ENCODE measurements at regions not wholly inside any gene's neighbourhood (a gene's known extent, or its start where the extent isn't known, plus 50 kb on each side); places are given as distances from the start of the nearest gene placed in this dataset.

DNA sequence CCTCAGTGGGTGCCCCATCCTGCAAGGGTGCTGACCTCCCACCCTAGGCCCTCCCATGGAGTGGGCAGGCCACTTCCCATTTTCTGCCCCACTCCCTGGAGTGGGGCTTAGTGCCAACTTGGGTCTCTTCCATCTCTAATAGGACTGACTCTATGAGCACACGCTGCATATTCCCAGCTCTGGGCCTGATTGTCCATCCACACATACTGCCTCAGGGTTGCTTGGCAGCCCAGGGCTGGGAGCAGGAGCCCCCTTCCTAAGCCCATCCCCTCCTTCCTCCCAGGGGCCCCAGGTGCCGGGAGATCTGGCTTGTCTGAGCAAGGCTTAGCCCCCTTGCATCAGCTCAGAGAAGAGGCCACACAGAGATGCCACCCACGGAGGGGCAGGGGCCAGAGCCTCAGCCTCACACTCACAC, 55.1 kb downstream of the PJA1 start:
- no peak overlapping the region for H3K4me3 Mint-ChIP-seq

DNA sequence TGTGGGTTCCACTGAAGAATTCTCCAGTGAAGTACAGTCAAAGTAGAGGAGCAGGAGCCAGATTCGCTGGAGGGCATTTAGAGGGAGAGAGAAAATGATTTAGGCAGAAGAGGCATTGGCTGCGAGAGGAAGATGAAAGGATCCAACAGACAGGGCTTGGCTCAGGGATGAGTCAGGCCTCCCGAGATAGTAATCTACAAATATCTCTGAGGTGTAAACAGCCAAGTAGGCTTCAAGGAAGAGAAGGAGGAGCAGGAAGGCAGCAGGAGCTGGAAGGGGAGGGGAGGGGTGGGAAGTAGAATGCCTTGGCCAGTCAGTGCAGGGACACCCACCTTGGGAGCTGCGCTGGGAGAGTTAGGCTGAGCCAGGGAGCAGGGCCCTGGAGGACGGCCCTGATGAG, 55.5 kb downstream of the PJA1 start:
- ATAC-seq (no peak), DNase-seq (no peak)
- Mint-ChIP-seq H3K4me1 (no peaks in the 10 kb centered on the region), H3K9me3 (ENCODE audit: low read depth) (no peaks in the 10 kb centered on the region), H3K27me3 (no peaks in the 10 kb centered on the region), H3K36me3 (no peaks in the 10 kb centered on the region), H3K27ac (no peak overlapping the region), H3K4me3 (no peak overlapping the region)
- CTCF ChIA-PET = no interaction called here

More for the DNA sequence above, 55.1 kb downstream of the PJA1 start:
- no peaks in the 10 kb centered on the region for H3K9me3 Mint-ChIP-seq (ENCODE audit: low read depth)
- no peaks in the 10 kb centered on the region for H3K27me3 Mint-ChIP-seq
- DNase-seq = no peak
- no peak for ATAC-seq
- H3K27ac Mint-ChIP-seq = no peak overlapping the region
- peaks cover under 1% of the 10 kb centered on the region for H3K4me1 Mint-ChIP-seq
- no peaks in the 10 kb centered on the region for H3K36me3 Mint-ChIP-seq
- CTCF ChIA-PET = no interaction called here

DNA sequence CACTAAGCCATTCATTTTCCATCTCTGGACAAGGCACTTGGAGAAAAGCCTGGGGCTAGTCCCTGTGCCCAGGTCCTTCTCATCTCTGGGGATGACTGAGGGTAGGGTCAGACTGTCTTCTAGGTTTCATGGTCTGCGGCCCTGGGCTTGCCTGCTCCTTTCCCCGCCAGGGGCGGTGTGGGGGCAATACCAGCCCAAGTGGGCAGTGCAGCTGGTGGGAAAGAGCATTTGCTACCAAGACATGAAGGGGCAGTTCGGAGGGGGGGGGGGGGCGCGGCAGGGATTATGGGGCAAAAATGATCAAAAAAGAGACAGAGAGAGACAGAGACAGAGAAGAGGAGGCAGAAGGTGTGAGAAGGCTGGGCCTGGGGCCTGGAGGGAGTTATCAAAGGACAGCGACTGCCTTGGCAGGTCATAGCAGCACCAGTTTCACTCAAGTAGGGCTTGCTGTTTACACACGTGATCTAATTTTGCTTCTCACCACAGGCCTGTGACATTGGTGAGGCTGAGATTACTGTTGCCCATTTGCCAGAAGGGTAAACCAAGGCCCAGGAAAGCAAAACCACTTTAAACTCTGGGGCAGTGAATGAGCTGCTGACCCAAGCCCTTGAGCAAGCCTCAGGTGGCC, 56.1 kb downstream of the PJA1 start:
- no peaks in the 10 kb centered on the region for H3K27me3 Mint-ChIP-seq
- no peaks in the 10 kb centered on the region for H3K9me3 Mint-ChIP-seq (ENCODE audit: low read depth)
- no peak overlapping the region for H3K27ac Mint-ChIP-seq
- H3K4me3 Mint-ChIP-seq = no peak overlapping the region
- ATAC-seq (no peak), DNase-seq (no peak)
- no peaks in the 10 kb centered on the region for H3K4me1 Mint-ChIP-seq
- H3K36me3 Mint-ChIP-seq = no peaks in the 10 kb centered on the region
- CTCF ChIA-PET = no interaction called here

DNA sequence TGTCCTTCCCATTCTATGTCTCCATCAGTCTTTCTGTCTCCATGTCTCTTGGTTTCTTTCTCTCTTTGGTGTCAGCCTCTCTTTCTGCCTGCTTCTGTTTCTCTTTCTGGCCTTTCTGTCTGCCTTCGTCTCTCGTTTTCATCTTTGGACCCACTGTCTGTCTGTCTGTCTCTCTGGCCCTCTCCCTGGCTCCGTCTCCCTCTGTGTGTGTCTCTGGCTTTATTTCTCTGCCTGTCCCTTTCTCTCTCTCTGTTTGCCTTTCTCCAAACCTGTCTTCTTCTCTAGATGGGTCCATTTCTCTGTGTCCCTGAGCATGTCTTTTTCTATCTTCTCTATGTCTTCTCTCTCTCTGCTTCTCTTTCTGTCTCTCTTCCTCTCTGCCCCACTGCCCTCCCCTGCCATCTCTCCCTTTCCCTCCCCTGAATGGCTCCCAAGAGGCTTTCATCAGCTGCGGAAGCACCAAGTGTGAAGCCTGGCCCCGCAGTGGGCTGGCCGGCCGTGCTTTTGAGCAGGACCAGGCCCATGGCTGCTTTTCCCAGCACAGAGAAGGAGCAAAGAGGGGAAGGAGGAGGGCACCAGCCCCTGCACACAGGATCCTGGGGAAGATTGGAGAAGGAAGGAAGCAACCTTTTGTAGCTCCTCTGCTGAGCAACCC, 57.4 kb downstream of the PJA1 start:
- H3K9me3 Mint-ChIP-seq (ENCODE audit: low read depth) = no peaks in the 10 kb centered on the region
- DNase-seq (no peak), ATAC-seq (no peak)
- H3K4me3 Mint-ChIP-seq = no peak overlapping the region
- CTCF ChIA-PET = no interaction called here
- H3K27me3 Mint-ChIP-seq = no peaks in the 10 kb centered on the region
- no peaks in the 10 kb centered on the region for H3K36me3 Mint-ChIP-seq
- no peaks in the 10 kb centered on the region for H3K4me1 Mint-ChIP-seq
- no peak overlapping the region for H3K27ac Mint-ChIP-seq

- DNase-seq (no peak), ATAC-seq (no peak)
- no peaks in the 10 kb centered on the region for H3K9me3 Mint-ChIP-seq (ENCODE audit: low read depth)
- CTCF ChIA-PET = no interaction called here
- H3K27me3 Mint-ChIP-seq = no peaks in the 10 kb centered on the region
- no peak overlapping the region for H3K27ac Mint-ChIP-seq
- H3K4me1 Mint-ChIP-seq = no peaks in the 10 kb centered on the region
- H3K36me3 Mint-ChIP-seq = no peaks in the 10 kb centered on the region
- no peak overlapping the region for H3K4me3 Mint-ChIP-seq
These were observed 58.0 kb downstream of the PJA1 start for GRCh38 chrX:69107231-69107739.

GRCh38 chrX:69104756-69105434, 60.4 kb downstream of the PJA1 start:
- no peak overlapping the region for H3K27ac Mint-ChIP-seq
- H3K4me3 Mint-ChIP-seq = no peak overlapping the region
- DNase-seq (no peak), ATAC-seq (no peak)
- no peaks in the 10 kb centered on the region for H3K9me3 Mint-ChIP-seq (ENCODE audit: low read depth)
- H3K4me1 Mint-ChIP-seq = no peaks in the 10 kb centered on the region
- no peaks in the 10 kb centered on the region for H3K27me3 Mint-ChIP-seq
- CTCF ChIA-PET = no interaction called here
- H3K36me3 Mint-ChIP-seq = no peaks in the 10 kb centered on the region

- no peaks in the 10 kb centered on the region for H3K9me3 Mint-ChIP-seq (ENCODE audit: low read depth)
- no peaks in the 10 kb centered on the region for H3K36me3 Mint-ChIP-seq
- no peak overlapping the region for H3K27ac Mint-ChIP-seq
- DNase-seq = no peak
- CTCF ChIA-PET = no interaction called here
- no peaks in the 10 kb centered on the region for H3K4me1 Mint-ChIP-seq
- no peaks in the 10 kb centered on the region for H3K27me3 Mint-ChIP-seq
- no peak overlapping the region for H3K4me3 Mint-ChIP-seq
- ATAC-seq = no peak
These were observed 61.7 kb downstream of the PJA1 start for GRCh38 chrX:69103539-69103938.

DNA sequence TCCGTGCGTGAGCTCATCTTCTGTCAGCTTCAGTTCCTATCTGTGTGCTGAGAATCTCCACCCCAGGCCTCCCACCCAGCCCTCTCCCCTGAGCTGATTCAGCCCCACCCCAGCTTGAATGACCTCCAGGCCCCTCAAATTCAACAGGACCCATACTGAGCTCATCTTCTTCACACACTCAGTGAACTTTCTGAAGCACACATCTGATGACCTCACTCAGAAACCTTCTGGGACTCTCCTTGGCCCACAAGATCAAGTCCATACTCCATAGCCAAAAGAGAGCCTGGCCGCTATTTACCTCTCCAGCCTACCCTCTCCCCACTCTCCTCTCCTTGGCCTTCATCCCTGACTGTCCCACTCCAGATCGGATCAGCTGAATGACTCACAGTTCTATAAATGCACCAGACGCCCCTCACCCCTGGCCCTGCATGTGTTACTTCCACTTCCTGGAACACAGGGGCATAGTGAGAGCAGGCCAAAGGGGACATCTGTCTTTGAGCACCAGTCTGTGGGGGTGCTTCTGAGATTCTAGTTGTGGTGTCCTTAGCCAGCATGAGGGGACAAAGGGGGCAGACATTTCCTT, 62.5 kb downstream of the PJA1 start:
- CTCF ChIA-PET = no interaction called here
- no peaks in the 10 kb centered on the region for H3K4me1 Mint-ChIP-seq
- no peak for ATAC-seq
- H3K9me3 Mint-ChIP-seq (ENCODE audit: low read depth) = no peaks in the 10 kb centered on the region
- H3K4me3 Mint-ChIP-seq = no peak overlapping the region
- H3K36me3 Mint-ChIP-seq = no peaks in the 10 kb centered on the region
- H3K27me3 Mint-ChIP-seq = no peaks in the 10 kb centered on the region
- no peak overlapping the region for H3K27ac Mint-ChIP-seq
- no peak for DNase-seq

GRCh38 chrX:69101683-69102251, 63.5 kb downstream of the PJA1 start:
- CTCF ChIA-PET = no interaction called here
- H3K36me3 Mint-ChIP-seq = no peaks in the 10 kb centered on the region
- no peaks in the 10 kb centered on the region for H3K9me3 Mint-ChIP-seq (ENCODE audit: low read depth)
- H3K4me3 Mint-ChIP-seq = no peak overlapping the region
- H3K27ac Mint-ChIP-seq = no peak overlapping the region
- H3K27me3 Mint-ChIP-seq = no peaks in the 10 kb centered on the region
- no peaks in the 10 kb centered on the region for H3K4me1 Mint-ChIP-seq
- ATAC-seq (no peak), DNase-seq (no peak)

DNA sequence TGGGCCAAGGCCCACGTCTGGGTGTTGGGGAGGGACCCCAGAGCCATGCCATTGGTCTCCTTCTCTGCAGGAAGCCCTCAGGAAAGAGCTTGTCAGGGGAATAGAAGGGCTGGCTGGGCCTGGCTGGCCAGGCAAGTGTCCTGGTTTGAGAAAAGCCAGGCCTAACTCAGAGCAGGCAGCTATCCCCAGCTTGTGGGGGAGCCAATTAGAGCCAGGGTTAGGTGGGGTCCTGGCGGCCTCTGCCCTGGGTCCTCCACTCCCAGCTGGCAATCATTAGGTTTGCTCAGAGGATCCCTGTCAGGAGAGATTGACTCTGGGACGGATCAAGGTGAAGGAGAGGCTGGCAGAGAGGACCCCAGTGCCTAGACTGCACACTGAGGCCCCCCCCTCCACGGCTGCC, 64.8 kb downstream of the PJA1 start:
- DNase-seq (no peak), ATAC-seq (no peak)
- no peaks in the 10 kb centered on the region for H3K4me1 Mint-ChIP-seq
- H3K4me3 Mint-ChIP-seq = no peak overlapping the region
- no peaks in the 10 kb centered on the region for H3K27me3 Mint-ChIP-seq
- CTCF ChIA-PET = no interaction called here
- no peak overlapping the region for H3K27ac Mint-ChIP-seq
- H3K9me3 Mint-ChIP-seq (ENCODE audit: low read depth) = no peaks in the 10 kb centered on the region
- no peaks in the 10 kb centered on the region for H3K36me3 Mint-ChIP-seq

DNA sequence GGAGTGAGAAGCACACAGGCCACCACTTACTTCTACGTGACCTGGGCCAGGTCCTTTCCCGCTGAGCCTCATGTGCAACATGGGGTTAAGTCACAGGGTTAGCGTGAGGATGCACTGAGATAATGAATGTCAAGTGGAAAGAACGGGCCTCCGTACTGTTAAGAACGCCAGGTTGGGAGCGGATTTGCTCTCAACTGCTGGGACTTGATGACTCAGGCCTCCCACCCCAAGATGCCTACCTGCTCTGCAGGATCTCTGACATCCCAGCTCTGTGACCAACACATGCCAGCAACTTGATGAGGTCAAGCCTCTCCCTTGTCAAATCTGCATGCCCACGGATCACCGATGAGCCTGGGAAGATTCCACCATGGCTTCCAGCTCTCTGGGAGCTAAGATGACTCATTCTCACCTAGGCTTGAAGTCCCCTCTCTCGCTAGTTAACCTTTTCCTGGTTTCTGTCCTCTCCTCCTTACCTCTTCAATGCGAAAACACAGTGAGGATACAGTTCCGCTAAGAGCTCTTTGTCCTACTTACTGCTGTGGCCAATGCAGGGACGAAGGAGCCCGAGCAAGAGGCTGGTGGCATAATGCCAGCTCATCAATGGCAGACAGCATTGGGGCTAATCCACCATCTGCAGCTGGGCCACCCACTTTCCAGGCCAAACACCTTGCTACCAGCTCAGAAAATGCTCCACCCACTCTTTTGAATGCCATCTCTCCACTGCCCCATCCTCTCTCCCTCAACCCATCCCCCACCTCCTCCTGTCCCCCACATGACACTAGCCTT, 67.6 kb downstream of the PJA1 start:
- H3K36me3 Mint-ChIP-seq = no peaks in the 10 kb centered on the region
- DNase-seq (no peak), ATAC-seq (no peak)
- H3K4me1 Mint-ChIP-seq = no peaks in the 10 kb centered on the region
- H3K4me3 Mint-ChIP-seq = no peak overlapping the region
- no peak overlapping the region for H3K27ac Mint-ChIP-seq
- CTCF ChIA-PET = no interaction called here
- H3K27me3 Mint-ChIP-seq = no peaks in the 10 kb centered on the region
- H3K9me3 Mint-ChIP-seq (ENCODE audit: low read depth) = no peaks in the 10 kb centered on the region

DNA sequence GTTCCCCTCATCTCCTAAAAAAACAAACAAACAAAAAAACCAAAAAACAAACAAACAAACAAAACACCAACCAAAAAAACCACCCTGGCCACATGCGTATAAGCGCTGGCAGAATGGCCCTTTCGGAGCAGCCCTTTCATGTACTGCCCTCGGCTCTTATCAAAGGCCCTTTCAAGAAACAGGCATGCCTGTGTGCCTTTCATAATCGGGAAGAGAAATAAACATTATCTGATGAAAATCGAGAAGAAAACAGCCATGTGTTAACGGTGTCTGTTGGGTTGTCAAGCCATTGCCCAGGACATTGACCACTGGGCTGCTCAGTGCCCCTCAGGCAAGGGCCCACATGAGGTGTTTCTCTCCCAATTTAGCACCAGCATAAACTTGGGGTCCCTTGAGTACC, 68.3 kb downstream of the PJA1 start:
- H3K27ac Mint-ChIP-seq = no peak overlapping the region
- no peaks in the 10 kb centered on the region for H3K36me3 Mint-ChIP-seq
- no peaks in the 10 kb centered on the region for H3K4me1 Mint-ChIP-seq
- CTCF ChIA-PET = no interaction called here
- ATAC-seq (no peak), DNase-seq (no peak)
- H3K4me3 Mint-ChIP-seq = no peak overlapping the region
- no peaks in the 10 kb centered on the region for H3K27me3 Mint-ChIP-seq
- H3K9me3 Mint-ChIP-seq (ENCODE audit: low read depth) = no peaks in the 10 kb centered on the region

GRCh38 chrX:69094977-69095669, 70.1 kb downstream of the PJA1 start:
- H3K27ac Mint-ChIP-seq = no peak overlapping the region
- no peaks in the 10 kb centered on the region for H3K27me3 Mint-ChIP-seq
- CTCF ChIA-PET = interaction anchor here (1.0 to 2.0 kb wide), 2 partner anchors 124 to 129 kb away, joined by 4 to 8 read pairs; no protein-coding TSS in a partner anchor
- H3K4me3 Mint-ChIP-seq = no peak overlapping the region
- DNase-seq = no peak
- ATAC-seq = no peak
- H3K9me3 Mint-ChIP-seq (ENCODE audit: low read depth) = no peaks in the 10 kb centered on the region
- no peaks in the 10 kb centered on the region for H3K4me1 Mint-ChIP-seq
- H3K36me3 Mint-ChIP-seq = no peaks in the 10 kb centered on the region

Data from activated CD8-positive, alpha-beta memory T cell treated with anti-CD3 and anti-CD28 coated beads, Interleukin-2, amount 10 ng/mL, durations not matched to agents 7 days and 5 days (primary cell).